B cell (primary cell): ENCODE measurements at regions not wholly inside any gene's neighbourhood (a gene's known extent, or its start where the extent isn't known, plus 50 kb on each side); places are given as distances from the start of the nearest gene placed in this dataset.

Experiments
- ATAC-seq: fragments of 200-7000 bp; cut with Tn5 transposase; one replicate; pipeline ENCODE4 v1.10.0; 2021; ENCODE audit warnings: low read depth, mild to moderate bottlenecking, moderate number of reproducible peaks, moderate library complexity
- CTCF ChIA-PET: fragments of 350-600 bp; sonication (Branson Sonifier 250); formaldehyde crosslinking; loops from one replicate; lab custom pipeline; 2021; ENCODE audit warnings: antibody characterized with exemption, inconsistent platforms; lab: Charles Lee
- POLR2A ChIA-PET: fragments of 350-600 bp; sonication (Branson Sonifier 250); formaldehyde crosslinking; loops from one replicate; lab custom pipeline; 2021; ENCODE audit warnings: antibody characterized with exemption; lab: Charles Lee
- DNase-seq: peaks from one replicate; pipeline ENCODE4 v3.0.0; 2013
- H2AFZ ChIP-seq: 2 replicates; pipeline ENCODE4 v1.6.1; 2012; ENCODE audit warnings: mild to moderate bottlenecking, low read depth, low read length; ENCODE audit not compliant: insufficient read depth, poor library complexity, severe bottlenecking
- H3K27ac ChIP-seq, 2 donors: 1 replicate in 1 of 2; 2 replicates in 1 of 2; pipeline ENCODE4 v1.5.1; 2012 to 2013; ENCODE audit warnings: low read length in 2 of 2, mild to moderate bottlenecking in 2 of 2, moderate library complexity in 1 of 2
- H3K27me3 ChIP-seq, 4 experiments: fragments of 200-600 bp in 1 of 4; sonication (generic) in 1 of 4; replicated peaks in 1 of 4; 1 replicate in 2 of 4; 2 replicates in 2 of 4; pipeline versions ENCODE4 v1.6.1 to v1.7.0; 2013 to 2016; ENCODE audit warnings: low read length in 3 of 4, mild to moderate bottlenecking in 2 of 4, mixed read lengths in 1 of 4, moderate library complexity in 1 of 4; ENCODE audit not compliant: insufficient read depth in 4 of 4, control insufficient read depth in 3 of 4; ENCODE audit errors: control extremely low read depth in 1 of 4
- H3K36me3 ChIP-seq, 2 experiments: replicated peaks in 1 of 2; 1 replicate in 1 of 2; 2 replicates in 1 of 2; pipeline versions ENCODE4 v1.6.1 to v1.7.1; 2013; ENCODE audit warnings: low read length in 1 of 2; ENCODE audit not compliant: insufficient read depth in 2 of 2, control insufficient read depth in 1 of 2; ENCODE audit errors: control extremely low read depth in 1 of 2, extremely low read depth in 1 of 2
- H3K4me1 ChIP-seq, 2 donors: fragments of 200-600 bp in 1 of 2; sonication (generic) in 1 of 2; 1 replicate in 1 of 2; 2 replicates in 1 of 2; pipeline versions ENCODE4 v1.5.1 to v1.6.1; 2013 to 2017; ENCODE audit warnings: low read length in 2 of 2; ENCODE audit not compliant: control insufficient read depth in 2 of 2, insufficient read depth in 2 of 2
- H3K4me2 ChIP-seq: replicated peaks from 2 replicates; pipeline ENCODE3; 2012; ENCODE audit warnings: mild to moderate bottlenecking, low read depth, low read length; ENCODE audit not compliant: poor library complexity, severe bottlenecking
- H3K4me3 ChIP-seq, 5 experiments: fragments of 200-600 bp in 1 of 5; sonication (generic) in 1 of 5; 1 replicate in 3 of 5; 2 replicates in 2 of 5; pipeline versions ENCODE4 v1.5.1 to v1.7.0; 2011 to 2016; ENCODE audit warnings: low read length in 4 of 5, mild to moderate bottlenecking in 4 of 5, low read depth in 2 of 5, control low read depth in 1 of 5, moderate library complexity in 1 of 5; ENCODE audit not compliant: insufficient read depth in 1 of 5; ENCODE audit errors: control extremely low read depth in 1 of 5, extremely low read depth in 1 of 5
- H3K79me2 ChIP-seq: fragments of 200-600 bp; sonication (generic); one replicate; pipeline ENCODE4 v1.6.0; 2016; ENCODE audit warnings: low read length; ENCODE audit not compliant: control insufficient read depth, insufficient read depth
- H3K9ac ChIP-seq: fragments of 200-600 bp; sonication (generic); 2 replicates; pipeline ENCODE4 v1.6.1; 2017; ENCODE audit warnings: mild to moderate bottlenecking, low read length, moderate library complexity
- H3K9me3 ChIP-seq, 3 donors: one replicate each; pipeline versions ENCODE4 v1.6.1 to v1.7.1; 2013; ENCODE audit warnings: low read length in 2 of 3; ENCODE audit not compliant: control insufficient read depth in 2 of 3, insufficient read depth in 1 of 3; ENCODE audit errors: control extremely low read depth in 1 of 3
- H4K20me1 ChIP-seq: 2 replicates; pipeline ENCODE4 v1.6.0; 2012; ENCODE audit warnings: mild to moderate bottlenecking, low read length; ENCODE audit not compliant: insufficient read depth, control insufficient read depth, poor library complexity, severe bottlenecking
- H3K27ac Mint-ChIP-seq: one replicate; pipeline ENCODE4 v1.8.0; 2021; ENCODE audit warnings: mixed read lengths
- H3K27me3 Mint-ChIP-seq: one replicate; pipeline ENCODE4 v1.8.0; 2021; ENCODE audit warnings: mixed read lengths
- H3K4me1 Mint-ChIP-seq: one replicate; pipeline ENCODE4 v1.8.0; 2021; ENCODE audit warnings: mixed read lengths
- H3K4me3 Mint-ChIP-seq: one replicate; pipeline ENCODE4 v1.8.0; 2021; ENCODE audit warnings: mixed read lengths
- H3K9me3 Mint-ChIP-seq: one replicate; pipeline ENCODE4 v1.8.0; 2022; ENCODE audit warnings: mixed read lengths; ENCODE audit not compliant: insufficient read depth
- CTCF ChIP-seq: fragments of 200-600 bp; IDR thresholded peaks from one replicate; pipeline ENCODE4 v1.8.0; 2022; ENCODE audit warnings: antibody characterized with exemption, mild to moderate bottlenecking
- EZH2 ChIP-seq: IDR thresholded peaks from 2 replicates; pipeline ENCODE4 v1.6.1; 2012; ENCODE audit warnings: borderline replicate concordance, low read depth, mild to moderate bottlenecking, moderate library complexity, low read length; ENCODE audit not compliant: insufficient read depth, poor library complexity, severe bottlenecking
- WGBS: methylation state at CpG from one replicate; pipeline ENCODE4 v1.1.5; 2013; ENCODE audit warnings: missing lambda C conversion rate; ENCODE audit not compliant: insufficient coverage; 5-methylcytosine and 5-hydroxymethylcytosine counted together
- intact Hi-C: fragments of 100-400 bp; cut with micrococcal nuclease; formaldehyde crosslinking; loops from one replicate; pipeline ENCODE4 v1.10.0; 2022

GRCh38 chr11:110832539-110832938, 120.3 kb upstream of the ARHGAP20 start:
- H3K27me3 ChIP-seq: no peaks in the 10 kb centered on the region
- H3K4me1 Mint-ChIP-seq: no peaks in the 10 kb centered on the region
- H3K9me3 Mint-ChIP-seq: no peaks in the 10 kb centered on the region
- H3K4me3 Mint-ChIP-seq: no peak overlapping the region
- WGBS: no CpG with 5 or more reads among the region's 2 CpGs
- H4K20me1 ChIP-seq: no peaks in the 10 kb centered on the region
- H3K36me3 ChIP-seq: no peaks in the 10 kb centered on the region
- ChIA-PET CTCF (no interaction called here), POLR2A (no interaction called here)
- H3K9ac ChIP-seq: no peak overlapping the region
- no peak overlapping the region for H3K4me3 ChIP-seq
- no peak overlapping the region for H3K27ac Mint-ChIP-seq
- no peak overlapping the region for H3K4me2 ChIP-seq
- no peak for ATAC-seq
- H3K27ac ChIP-seq: no peak overlapping the region
- no peak for DNase-seq
- peaks cover 4% of the 10 kb centered on the region for H3K27me3 Mint-ChIP-seq
- no peaks in the 10 kb centered on the region for H3K4me1 ChIP-seq
- TF ChIP-seq CTCF: no peak
- TF ChIP-seq EZH2: no peak
- intact Hi-C loops: no loop called here
- H3K9me3 ChIP-seq: no peaks in the 10 kb centered on the region
- no peak overlapping the region for H2AFZ ChIP-seq
- no peaks in the 10 kb centered on the region for H3K79me2 ChIP-seq

GRCh38 chr11:110832080-110832479, 119.8 kb upstream of the ARHGAP20 start:
- Histone ChIP-seq H3K4me3 (no peak overlapping the region), H3K4me2 (no peak overlapping the region), H3K27me3 (no peaks in the 10 kb centered on the region), H3K27ac (no peak overlapping the region), H3K4me1 (no peaks in the 10 kb centered on the region), H3K36me3 (no peaks in the 10 kb centered on the region), H4K20me1 (no peaks in the 10 kb centered on the region), H3K9me3 (no peaks in the 10 kb centered on the region), H2AFZ (no peak overlapping the region), H3K79me2 (no peaks in the 10 kb centered on the region), H3K9ac (no peak overlapping the region)
- DNase-seq (no peak), ATAC-seq (no peak)
- POLR2A ChIA-PET: no interaction called here
- CTCF ChIA-PET: no interaction called here
- Mint-ChIP-seq H3K27me3 (peaks cover 4% of the 10 kb centered on the region), H3K27ac (no peak overlapping the region), H3K4me1 (no peaks in the 10 kb centered on the region), H3K9me3 (no peaks in the 10 kb centered on the region), H3K4me3 (no peak overlapping the region)
- TF ChIP-seq EZH2 (no peak), CTCF (no peak)
- WGBS: 100% methylated on average over 1 of the region's 2 CpGs
- intact Hi-C loops: no loop called here
